Fibroblast of upper back skin (primary cell): ENCODE measurements at regions not wholly inside any gene's neighbourhood (a gene's known extent, or its start where the extent isn't known, plus 50 kb on each side); places are given as distances from the start of the nearest gene placed in this dataset.
"Not testable (repeated sequence)": the region's sequence is repeated elsewhere in the genome, so short reads cannot be mapped to it uniquely, and the experiment has no call there.

Experiments used
- DNase-seq: peaks from one replicate; pipeline ENCODE4 v3.0.0-alpha.2; 2013

DNA sequence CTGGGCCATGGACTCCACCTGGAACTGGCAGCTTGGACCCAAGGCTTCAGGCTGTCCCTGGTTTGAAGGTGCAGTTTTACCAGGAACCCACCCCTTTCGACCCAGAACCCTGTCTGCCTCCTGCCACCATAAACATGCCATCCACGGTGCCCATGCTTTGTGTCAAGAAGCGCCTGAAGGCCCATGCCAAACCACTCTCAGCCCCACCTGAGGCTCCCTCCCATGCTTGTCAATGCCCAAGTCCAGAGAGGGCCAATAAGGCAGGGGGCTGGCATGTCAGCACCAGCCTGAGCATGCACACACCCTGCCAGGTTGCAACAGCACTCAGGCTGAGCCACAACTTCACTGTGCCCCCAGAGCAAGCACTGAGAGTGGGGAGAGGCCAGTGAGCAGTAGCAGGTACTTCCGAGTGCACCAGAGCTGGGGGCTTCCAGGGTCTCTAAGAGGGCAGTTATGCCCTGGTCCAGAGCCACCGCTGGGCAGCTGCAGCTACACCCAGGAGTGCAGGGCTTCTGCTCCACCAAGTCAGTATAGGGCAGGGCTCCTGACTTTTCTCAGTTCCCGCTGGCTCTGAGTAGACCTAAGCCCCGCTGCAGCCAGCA, 1256.0 kb downstream of the AMY1C start:
- DNase-seq: no peak

DNA sequence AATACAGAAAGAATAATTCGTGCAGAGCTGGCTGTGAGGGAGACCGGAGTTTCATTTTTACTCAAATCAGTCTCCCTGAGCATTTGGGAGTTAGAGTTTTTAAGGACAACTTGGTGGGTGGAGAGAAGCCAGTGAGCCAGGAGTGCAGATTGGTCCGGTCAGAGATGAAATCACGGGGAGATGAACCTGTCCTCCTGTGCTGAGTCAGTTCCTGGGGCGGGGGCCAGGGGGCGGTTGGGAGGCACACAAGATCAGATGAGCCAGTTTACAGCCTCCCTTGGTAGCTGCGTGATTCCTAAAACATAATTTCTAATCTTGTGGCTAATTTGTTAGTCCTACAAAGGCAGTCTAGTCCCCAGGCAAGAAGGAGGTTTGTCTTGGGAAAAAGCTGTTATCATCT, 1267.9 kb downstream of the AMY1C start:
- no peak for DNase-seq

DNA sequence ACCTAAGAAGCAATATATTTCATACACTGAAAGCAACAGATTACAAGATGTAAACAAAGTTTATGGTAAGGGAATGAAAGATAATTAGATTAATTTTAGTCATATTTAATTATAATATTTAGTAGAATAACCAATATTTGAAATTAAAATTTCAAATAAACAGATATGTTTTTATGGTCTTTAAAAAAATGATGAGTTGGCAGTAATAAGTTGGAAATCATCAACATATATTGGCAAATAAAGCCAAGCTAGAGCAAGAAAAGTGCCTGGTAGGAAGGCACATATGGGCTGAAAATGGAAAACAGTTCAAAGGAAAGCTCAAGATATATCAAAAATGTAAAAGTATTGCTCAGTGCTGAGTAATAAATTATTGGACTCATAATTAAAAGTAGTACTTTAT, 1274.0 kb downstream of the AMY1C start:
- DNase-seq: no peak

DNA sequence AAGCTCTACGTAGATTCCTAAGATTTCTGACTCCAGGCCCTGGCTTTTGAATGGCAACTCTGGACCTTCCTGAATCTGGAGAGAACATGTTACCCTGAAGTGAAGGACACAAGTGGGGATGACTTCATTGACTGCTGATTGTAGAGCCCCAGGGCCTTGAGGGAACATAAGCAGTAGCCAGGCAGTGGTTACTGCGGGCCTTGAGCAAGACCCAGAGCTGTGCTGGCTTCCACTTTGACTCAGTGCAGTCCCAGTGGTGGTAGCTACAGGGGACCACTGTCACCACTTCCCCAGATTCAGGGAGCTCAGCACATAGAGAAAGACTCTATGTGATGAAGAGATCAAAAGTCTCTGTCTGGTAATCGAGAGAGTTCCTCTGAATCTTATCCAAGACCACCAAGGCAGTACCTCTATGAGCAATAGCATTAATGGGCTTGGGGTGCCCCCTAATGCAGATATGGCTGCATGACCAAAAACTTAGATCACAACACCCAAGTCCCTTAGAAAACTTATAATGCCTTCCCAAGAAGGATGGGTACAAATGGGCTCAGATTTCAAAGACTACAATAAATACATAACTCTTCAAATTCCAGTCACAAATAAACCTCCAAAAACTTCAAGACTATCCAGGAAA, 1278.3 kb downstream of the AMY1C start:
- DNase-seq: no peak

DNA sequence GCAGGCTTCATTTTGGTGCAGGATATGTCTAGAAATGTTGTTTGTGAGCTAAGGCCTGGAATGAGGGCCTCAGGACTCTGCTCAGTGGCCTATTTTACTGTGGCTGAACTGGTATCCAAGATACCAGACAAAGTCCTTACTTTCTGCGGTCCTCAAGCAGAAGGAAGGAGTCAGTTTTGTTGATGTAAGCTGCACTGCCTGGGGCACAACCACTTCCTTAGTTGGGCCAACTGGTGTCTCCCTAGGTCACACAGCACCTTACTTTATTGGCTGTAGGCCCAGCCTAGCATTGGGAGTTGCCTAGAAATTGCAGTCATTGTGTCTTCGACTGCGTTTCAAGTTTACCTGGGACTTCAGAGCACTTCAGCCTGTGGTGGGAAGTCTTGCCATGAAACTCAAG, 1322.7 kb downstream of the AMY1C start:
- no peak for DNase-seq

DNA sequence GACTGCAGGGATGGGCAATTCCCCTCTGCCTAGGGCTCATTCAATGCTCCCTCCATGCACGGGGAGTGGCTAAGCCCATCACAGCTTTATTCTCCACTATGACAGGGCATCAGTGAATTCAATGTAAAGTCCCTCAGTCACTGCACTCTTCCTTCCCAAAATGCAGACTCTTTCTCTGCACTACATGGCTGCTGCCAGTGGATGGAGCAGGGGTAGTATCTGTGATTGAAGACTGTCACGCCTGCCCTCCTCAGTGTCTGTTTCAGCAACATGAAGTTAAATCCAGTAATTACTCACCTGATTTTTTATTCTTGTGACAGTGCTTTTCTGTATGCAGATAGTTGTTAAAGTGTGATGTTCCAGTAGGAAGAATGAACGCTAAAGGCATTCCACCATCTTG, 1323.2 kb downstream of the AMY1C start:
- no peak for DNase-seq

DNA sequence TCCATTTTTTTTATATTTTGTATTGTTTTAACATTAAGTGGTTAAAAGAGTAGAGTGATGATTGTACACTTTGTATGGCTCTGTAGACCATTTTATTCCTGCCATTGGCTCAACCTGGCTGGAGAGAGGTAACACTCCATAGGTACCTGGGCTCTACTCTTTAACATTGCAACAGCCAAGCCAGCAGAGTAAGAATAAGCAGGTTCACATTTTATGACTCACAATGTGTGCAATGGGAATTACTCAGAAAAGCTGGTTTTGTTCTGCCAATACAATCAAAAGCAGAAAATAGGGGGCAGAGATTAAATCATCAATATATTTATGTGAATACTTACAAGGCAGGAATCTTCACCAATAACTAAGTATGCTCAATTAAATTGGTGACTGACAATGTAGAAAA, 1324.0 kb downstream of the AMY1C start:
- no peak for DNase-seq

DNA sequence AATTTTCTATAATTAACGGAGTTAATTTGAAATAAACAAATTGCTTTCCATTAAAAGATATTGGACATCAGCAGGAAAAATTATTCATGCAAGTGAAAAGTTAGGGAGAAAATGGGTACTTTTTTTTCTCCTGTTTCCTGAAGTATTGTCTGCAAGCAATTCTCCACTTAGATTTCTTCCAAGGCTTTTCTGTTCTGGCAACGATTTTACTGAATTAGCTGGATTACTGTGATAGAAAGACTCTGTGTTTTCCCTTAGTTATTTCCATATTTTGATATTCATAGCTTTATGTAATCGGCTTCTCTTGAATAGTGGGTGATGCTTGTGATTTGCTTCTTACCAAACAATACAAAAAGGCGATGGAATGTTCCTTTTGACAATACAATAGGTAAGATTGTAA, 1333.9 kb downstream of the AMY1C start:
- DNase-seq: no peak

DNA sequence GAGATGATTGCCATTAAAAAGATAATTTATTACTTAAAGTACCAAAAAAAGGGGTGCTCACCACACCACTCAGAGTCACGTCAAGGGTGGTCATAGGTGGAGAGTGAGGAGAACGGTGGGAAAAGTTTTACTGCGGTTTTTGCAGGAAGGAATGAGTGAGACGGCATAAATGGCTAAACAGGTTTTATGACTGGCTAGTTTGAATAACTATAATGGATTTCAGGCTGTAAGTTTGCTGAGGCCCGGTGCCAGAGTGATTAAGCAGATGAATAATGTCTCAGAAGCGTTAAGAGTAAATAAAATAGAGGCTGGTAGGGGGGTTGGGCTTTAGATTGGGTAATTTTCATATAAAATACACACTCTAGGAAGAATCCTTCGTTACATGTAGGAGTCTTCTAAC, 1337.8 kb downstream of the AMY1C start:
- DNase-seq: no peak

DNA sequence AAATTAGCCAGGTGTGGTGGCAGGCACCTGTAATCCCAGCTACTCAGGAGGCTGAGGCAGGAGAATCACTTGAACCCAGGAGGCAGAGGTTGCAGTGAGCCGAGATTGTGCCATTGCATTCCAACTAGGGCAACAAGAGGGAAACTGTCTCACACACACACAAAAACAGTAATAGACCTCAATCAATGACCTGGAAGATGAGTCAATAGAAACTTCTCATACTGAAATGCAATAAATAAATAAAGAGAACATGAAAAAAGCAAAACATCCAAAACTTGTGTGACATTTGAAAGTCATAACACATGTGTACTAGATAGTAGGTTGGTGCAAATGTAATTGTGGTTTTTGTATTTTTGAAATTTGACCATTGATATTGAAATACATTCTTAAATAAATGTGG, 1338.5 kb downstream of the AMY1C start:
- DNase-seq: no peak

DNA sequence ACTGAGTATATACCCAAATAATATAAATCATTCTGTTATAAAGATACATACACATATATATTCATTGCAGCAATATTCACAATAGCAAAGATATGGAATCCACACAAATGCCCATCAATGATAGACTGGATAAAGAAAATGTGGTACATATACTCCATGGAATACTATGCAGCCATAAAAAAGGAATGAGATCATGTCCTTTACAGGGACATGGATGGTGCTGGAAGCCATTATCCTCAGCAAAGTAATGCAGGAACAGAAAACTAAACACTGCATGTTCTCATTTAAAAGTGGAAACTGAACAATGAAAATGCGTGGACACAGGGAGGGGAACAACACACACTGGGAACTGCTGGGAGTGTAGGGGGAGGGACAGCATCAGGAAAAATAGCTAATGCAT, 1344.2 kb downstream of the AMY1C start:
- not testable (repeated sequence) for DNase-seq

DNA sequence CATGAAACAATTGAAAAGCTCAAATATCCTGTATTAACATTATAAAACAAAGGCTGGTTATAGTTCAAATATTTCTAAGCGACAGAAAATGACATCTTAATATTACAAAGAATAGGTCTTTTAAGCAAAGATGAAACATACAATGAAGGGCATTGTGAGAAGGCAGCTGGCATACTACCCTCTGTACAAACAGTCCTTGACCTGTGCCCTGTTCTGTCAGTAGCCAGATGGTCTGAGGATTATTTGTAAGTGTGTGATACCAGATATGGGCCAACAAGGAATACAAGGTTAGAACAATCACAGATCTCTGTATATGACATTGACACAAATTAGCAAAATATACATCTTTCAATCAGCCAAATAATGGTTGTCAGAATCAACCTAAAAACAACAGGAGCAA, 1350.4 kb downstream of the AMY1C start:
- DNase-seq: no peak

DNA sequence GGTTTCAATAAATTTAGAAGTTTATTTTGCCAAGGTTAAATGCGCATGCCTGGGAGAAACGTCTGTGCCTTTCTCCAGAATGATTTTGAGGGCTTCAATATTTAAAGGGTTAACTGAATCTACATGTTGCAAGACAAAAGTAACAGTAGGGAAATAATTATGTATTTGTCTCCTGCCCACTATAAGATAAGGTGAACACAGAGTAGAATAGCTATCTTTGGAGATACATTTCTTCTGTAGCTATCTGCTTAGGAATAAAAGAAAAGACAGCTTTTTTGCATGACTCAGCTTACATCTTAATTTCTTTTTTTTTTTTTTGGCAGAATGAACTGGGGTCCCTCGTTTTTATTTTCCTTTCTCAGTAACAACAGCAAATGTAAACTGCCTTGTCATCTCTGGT, 1351.6 kb downstream of the AMY1C start:
- DNase-seq: no peak

DNA sequence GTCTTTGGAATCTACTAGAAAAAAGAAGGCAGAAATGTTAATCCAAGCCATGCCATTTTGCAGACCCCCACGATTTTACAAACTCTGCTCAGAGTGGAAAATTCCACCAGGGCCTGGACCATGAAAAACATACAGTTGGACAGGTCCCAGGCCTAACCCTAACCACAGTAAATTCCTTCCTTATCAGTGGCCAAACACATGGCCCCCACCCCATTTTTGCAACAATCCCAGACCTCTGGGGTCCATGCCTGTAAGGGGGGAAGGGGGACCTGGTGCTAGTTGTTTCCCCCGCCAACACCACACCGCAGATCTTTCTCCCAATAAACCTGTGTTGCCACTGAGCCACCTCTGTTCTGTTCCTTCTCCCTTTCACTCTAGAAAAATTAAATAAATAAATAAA, 1352.7 kb downstream of the AMY1C start:
- no peak for DNase-seq

DNA sequence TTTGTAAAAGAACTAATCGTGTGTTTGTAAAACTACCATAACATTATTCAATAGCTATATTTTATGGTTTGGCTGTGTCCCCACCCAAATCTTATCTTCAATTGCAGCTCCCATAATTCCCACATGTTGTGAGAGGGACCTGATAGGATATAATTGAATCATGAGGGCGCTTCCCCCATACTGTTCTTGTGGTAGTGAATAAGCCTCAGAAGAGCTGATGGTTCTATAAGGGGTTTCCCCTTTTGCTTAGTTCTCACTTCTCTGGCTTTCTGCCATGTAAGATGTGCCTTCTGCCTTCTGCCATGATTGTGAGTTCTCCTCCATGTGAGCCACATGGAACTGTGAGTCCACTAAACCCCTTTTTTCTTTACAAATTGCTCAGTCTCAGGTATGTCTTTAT, 1372.3 kb downstream of the AMY1C start:
- DNase-seq: no peak

DNA sequence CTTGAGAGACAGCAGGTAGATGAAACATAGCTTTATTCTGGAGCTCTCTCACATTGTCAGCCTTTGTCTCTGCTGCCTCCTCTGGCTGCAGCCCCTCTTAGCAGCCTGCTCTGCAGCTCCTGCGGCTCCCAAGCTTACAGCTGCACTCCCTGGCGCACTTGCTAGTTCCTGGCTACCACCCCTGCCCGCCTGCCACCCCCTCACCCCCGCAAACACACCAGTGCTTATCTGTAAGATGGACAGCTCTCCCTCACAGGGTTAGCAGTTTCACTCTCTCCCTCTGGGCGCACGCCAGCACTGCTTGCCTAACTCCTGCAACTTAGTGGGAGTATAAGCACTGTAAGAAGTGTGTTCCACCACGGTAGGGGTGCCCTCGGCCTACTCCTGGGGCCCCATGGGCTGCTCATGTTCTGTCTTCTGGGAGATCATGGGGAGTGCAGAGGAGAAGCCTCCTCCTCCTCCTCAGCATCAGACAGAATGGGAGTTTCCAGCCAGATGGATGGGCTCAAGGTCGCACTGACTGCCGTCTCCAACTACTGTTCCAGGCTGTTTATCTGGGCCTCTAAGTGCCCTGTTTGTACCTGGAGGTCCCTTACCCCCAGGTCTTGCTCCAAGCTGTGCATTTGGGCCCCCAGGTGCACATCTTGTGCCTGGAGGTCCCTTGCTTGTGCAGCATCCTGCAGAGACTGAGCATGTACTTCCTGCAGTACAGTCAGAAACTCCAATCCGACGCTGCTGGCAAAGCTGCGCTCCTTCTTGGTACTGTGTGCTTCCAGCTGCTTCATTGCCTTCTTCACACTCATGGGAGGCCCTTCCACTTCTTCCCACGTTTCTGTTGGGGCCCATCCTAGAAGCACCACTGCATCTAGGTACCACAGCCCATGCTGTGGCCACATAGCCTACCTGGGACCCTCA, 1388.1 kb downstream of the AMY1C start:
- DNase-seq: no peak

DNA sequence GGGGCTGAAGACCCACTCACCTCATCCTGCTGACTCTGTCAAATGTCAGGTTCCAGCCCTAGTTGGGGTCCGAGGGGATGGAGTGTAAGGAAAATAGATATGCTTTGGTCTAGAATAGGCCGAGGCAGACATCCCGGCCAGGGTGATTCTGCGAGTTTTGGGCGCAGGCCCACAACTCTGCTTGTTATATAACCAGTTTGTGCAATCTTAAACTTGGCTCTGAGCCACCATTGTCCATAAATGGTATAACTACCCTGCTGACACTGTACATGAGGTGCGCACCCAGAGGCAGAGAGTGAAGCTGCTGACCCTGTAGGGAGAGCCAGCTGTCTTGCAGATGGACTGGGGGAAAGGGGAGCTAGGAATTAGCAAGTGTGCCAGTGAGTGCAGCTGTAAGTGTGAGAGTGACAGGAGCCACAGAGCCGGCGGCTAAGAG, 1388.8 kb downstream of the AMY1C start:
- DNase-seq: peak; percentile 29

DNA sequence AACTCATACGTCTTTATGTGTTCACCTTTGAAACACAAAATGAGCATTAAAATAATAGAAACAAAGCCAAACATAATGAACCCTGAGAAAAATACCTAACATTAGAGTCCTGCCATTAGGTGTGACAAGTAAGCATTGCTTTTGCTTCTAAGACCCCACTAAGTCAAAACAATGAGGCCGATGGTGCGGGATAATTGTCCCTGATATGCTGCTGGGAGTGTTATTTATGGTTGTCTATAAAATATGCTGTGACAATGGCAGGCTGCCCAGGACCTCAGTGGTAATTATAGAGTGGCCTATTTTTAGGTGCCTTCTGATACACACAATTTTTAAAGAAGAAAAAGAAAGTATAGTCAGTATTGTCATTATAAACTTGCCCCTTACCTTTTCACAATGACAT, 1423.1 kb downstream of the AMY1C start:
- no peak for DNase-seq

DNA sequence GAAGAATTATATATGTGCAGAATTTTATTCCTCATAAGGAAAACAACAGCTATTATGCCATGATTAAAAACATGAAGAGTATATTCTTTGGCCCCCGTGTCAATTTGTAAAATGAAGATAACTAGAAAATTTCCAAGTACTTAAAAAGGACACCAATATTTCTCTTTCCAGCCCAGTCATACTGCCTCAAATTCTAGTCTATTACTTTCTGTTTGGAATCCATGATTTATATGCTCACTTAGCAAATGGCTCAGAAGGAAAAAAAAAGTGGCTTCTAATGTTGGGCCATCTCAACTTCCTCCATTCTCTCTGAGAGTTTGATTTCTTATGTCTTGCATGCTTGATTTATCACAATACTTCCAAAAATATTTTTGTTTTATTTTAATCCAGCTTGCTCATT, 1431.1 kb downstream of the AMY1C start:
- no peak for DNase-seq

DNA sequence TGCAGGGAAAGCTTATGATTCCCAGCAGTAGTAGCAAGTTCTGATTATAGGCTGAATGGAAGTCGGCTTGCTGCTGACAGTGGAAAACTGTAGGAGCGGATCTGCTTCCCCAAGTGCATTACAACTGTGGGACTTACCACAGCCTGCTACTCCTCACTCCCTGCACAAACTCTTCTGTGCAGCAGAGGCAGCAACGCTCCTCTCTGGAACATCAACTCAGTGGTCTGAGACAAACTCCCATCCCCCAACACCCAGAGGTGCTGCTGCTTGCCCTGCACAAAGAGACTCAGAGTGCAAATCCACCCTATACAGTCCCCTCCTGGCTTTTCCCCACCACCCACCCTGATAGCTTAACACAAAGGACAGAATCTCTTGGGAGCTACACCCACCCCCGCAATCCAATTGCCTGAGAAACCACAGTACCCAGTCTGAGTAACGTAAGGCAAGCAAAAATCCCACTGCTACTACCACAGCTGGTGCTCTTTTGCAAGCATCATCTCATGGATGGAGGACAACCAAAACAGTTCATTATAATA, 1455.2 kb downstream of the AMY1C start:
- no peak for DNase-seq

DNA sequence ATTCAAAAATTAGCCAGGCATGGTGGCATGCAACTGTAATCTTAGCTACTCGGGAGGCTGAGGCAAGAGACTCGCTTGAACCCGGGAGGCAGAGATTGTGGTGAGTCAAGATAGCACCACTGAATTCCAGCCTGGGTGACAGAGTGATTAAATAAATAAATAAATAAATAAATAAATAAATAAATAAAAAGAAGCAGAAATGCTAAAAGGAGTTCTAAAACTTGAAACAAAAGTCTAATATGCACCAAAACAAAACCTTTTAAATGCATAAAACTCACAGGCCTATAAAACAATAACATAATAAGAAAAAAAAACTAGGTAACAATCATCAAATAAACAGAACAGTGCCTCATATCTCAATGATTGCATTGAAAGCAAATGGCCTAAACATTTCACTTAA, 1458.9 kb downstream of the AMY1C start:
- DNase-seq: no peak

DNA sequence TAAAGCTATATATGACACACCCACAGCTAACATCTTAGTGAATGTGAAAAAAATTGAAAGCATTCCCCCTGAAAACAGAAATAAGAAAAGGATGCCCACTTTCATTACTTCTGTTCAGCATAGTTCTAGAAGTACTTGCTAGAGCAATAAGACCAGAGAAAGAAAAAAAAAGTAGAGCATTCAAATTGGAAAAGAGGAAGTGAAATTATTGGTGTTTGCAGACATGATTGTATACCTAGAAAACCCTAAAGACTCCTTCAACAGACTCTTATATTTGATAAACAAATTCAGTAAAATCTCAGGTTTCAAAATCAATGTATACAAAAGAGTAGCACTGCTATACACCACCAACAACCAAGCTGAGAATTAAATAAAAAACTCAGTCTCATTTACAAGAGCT, 1461.0 kb downstream of the AMY1C start:
- no peak for DNase-seq

DNA sequence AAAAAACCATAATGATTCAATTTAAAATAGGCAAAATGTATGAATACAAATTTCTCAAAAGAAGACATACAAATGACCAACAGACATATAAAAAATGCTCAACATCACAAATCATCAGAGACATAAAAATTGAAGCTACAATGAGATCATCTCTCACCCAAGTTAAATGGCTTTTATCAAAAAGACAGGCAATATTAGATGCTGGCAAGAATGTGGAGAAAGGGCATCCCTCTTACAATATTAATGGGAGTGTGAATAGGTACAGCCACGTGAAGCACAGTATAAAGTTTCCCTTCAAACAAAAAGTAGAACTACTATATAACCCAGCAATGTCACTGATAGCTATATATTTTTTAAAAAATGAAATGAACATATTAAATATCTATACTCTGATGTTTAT, 1481.7 kb downstream of the AMY1C start:
- DNase-seq: no peak

DNA sequence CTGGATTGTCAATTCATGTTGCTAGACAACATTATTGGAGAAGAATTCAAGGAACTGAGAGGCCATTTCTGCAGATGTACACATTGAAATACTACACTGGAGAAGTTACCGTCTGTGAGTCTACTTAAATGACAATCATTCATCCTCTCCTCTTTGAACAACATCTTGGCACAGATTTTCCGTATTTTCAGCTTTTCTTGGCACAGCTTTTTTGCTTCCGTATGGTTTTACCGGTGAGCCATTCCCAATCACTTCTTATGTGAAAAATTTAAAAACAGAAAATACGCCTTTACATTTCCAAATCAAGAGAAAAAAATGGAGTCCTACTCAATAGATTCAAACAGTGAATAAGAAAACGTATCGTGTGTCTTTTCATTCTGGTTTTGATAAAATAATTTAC, 1493.7 kb downstream of the AMY1C start:
- DNase-seq: no peak
